SK-N-SH treated with all-trans-retinoic acid at 6 μM for 48 hours (cell line): ENCODE measurements at regions not wholly inside any gene's neighbourhood (a gene's known extent, or its start where the extent isn't known, plus 50 kb on each side); places are given as distances from the start of the nearest gene placed in this dataset.
"Not testable (repeated sequence)": the region's sequence is repeated elsewhere in the genome, so short reads cannot be mapped to it uniquely, and the experiment has no call there.

Source experiments
- ATAC-seq: fragments of 200-7000 bp; cut with Tn5 transposase; 3 replicates; pipeline ENCODE4 v1.9.1; 2020; ENCODE audit warnings: mild to moderate bottlenecking, moderate library complexity
- ARNTL ChIP-seq: fragments of 450-650 bp; formaldehyde crosslinking; IDR thresholded peaks from 2 replicates; pipeline ENCODE4 v1.5.0; 2020; ENCODE audit warnings: low read depth, mild to moderate bottlenecking, moderate library complexity, borderline replicate concordance
- BACH2 ChIP-seq: fragments of 250-450 bp; sonication (Bioruptor Pico); IDR thresholded peaks from 2 replicates; pipeline ENCODE4 v1.9.0; 2021; ENCODE audit warnings: mild to moderate bottlenecking, borderline replicate concordance
- CSRNP3 ChIP-seq: fragments of 250-450 bp; sonication (Bioruptor Pico); IDR thresholded peaks from 2 replicates; pipeline ENCODE4 v1.5.1; 2021; ENCODE audit warnings: mild to moderate bottlenecking, moderate library complexity
- ESRRG ChIP-seq: fragments of 250-450 bp; sonication (Bioruptor Pico); IDR thresholded peaks from 2 replicates; pipeline ENCODE4 v1.6.1; 2021; ENCODE audit warnings: mild to moderate bottlenecking
- GLIS3 ChIP-seq: fragments of 250-450 bp; sonication (Bioruptor Pico); IDR thresholded peaks from 2 replicates; pipeline ENCODE4 v1.5.0; 2020; ENCODE audit warnings: mild to moderate bottlenecking, moderate library complexity
- ISL1 ChIP-seq: fragments of 250-450 bp; sonication (Bioruptor Pico); IDR thresholded peaks from 2 replicates; pipeline ENCODE4 v2.1.2; 2022; ENCODE audit warnings: mild to moderate bottlenecking, moderate library complexity
- PATZ1 ChIP-seq: fragments of 250-450 bp; sonication (Bioruptor Pico); IDR thresholded peaks from 2 replicates; pipeline ENCODE4 v1.8.0; 2020; ENCODE audit warnings: mild to moderate bottlenecking, moderate library complexity, borderline replicate concordance
- POU6F1 ChIP-seq: fragments of 250-450 bp; sonication (Bioruptor Pico); IDR thresholded peaks from 2 replicates; pipeline ENCODE4 v1.8.0; 2021; ENCODE audit warnings: low read depth, mild to moderate bottlenecking, moderate library complexity, borderline replicate concordance
- PPARA ChIP-seq: fragments of 250-450 bp; sonication (Bioruptor Pico); IDR thresholded peaks from 2 replicates; pipeline ENCODE4 v1.5.0; 2020; ENCODE audit warnings: mild to moderate bottlenecking, borderline replicate concordance
- RARB ChIP-seq: fragments of 250-450 bp; sonication (Bioruptor Pico); IDR thresholded peaks from 2 replicates; pipeline ENCODE4 v1.8.0; 2021; ENCODE audit warnings: mild to moderate bottlenecking, moderate library complexity
- SNAI2 ChIP-seq: fragments of 250-450 bp; sonication (Bioruptor Pico); IDR thresholded peaks from 2 replicates; pipeline ENCODE4 v1.5.0; 2020; ENCODE audit warnings: mild to moderate bottlenecking, moderate library complexity
- TCF4 ChIP-seq: fragments of 250-450 bp; sonication (Bioruptor Pico); IDR thresholded peaks from 2 replicates; pipeline ENCODE4 v1.8.0; 2021; ENCODE audit warnings: mild to moderate bottlenecking, moderate library complexity, borderline replicate concordance
- TOX ChIP-seq: fragments of 250-450 bp; sonication (Bioruptor Pico); IDR thresholded peaks from 2 replicates; pipeline ENCODE4 v1.8.0; 2021; ENCODE audit warnings: mild to moderate bottlenecking, moderate library complexity, borderline replicate concordance
- TSHZ2 ChIP-seq: fragments of 250-450 bp; sonication (Bioruptor Pico); IDR thresholded peaks from 2 replicates; pipeline ENCODE4 v1.5.0; 2020; ENCODE audit warnings: mild to moderate bottlenecking, moderate library complexity
- ZC3H10 ChIP-seq: fragments of 250-450 bp; sonication (Bioruptor Pico); IDR thresholded peaks from 2 replicates; pipeline ENCODE4 v1.5.1; 2021; ENCODE audit warnings: mild to moderate bottlenecking, moderate library complexity
- ZFP3 ChIP-seq: fragments of 250-450 bp; sonication (Bioruptor Pico); IDR thresholded peaks from 2 replicates; pipeline ENCODE4 v1.5.0; 2020; ENCODE audit warnings: mild to moderate bottlenecking, moderate library complexity
- ZNF565 ChIP-seq: fragments of 450-650 bp; formaldehyde crosslinking; conservative IDR thresholded peaks from 2 replicates; pipeline ENCODE4 v1.5.0; 2020; ENCODE audit warnings: low read depth, mild to moderate bottlenecking, moderate library complexity
- ZNF70 ChIP-seq: fragments of 450-650 bp; formaldehyde crosslinking; IDR thresholded peaks from 2 replicates; pipeline ENCODE4 v1.5.0; 2020; ENCODE audit warnings: mild to moderate bottlenecking, moderate library complexity
- ZNF8 ChIP-seq: fragments of 450-650 bp; formaldehyde crosslinking; IDR thresholded peaks from 2 replicates; pipeline ENCODE4 v1.5.0; 2020; ENCODE audit warnings: mild to moderate bottlenecking, moderate library complexity

GRCh38 chr13:78045916-78046315 lies 127.3 kb upstream of the EDNRB start:
- TF ChIP-seq GLIS3 (CRISPR knock-in tag), result no peak
- no peak for TF ChIP-seq SNAI2
- no peak for ATAC-seq

GRCh38 chr13:78041366-78041765 lies 122.7 kb upstream of the EDNRB start:
- ATAC-seq, result not testable (repeated sequence)

- ATAC-seq, result no peak
- TF ChIP-seq PATZ1 (no peak), GLIS3 (CRISPR knock-in tag) (no peak), ESRRG (CRISPR knock-in tag) (no peak)
- TF ChIP-seq, all 23 proteins: peak for 0
These were observed 121.7 kb upstream of the EDNRB start for GRCh38 chr13:78040205-78040830.

- TF ChIP-seq CSRNP3 (no peak), PATZ1 (no peak), ZNF8 (CRISPR knock-in tag) (no peak), ESRRG (CRISPR knock-in tag) (no peak), ARNTL (CRISPR knock-in tag) (no peak), PPARA (CRISPR knock-in tag) (no peak), SNAI2 (no peak), BACH2 (CRISPR knock-in tag) (no peak), ZC3H10 (CRISPR knock-in tag) (no peak), TCF4 (CRISPR knock-in tag) (no peak), ISL1 (no peak), ZFP3 (CRISPR knock-in tag) (no peak), RARB (CRISPR knock-in tag) (no peak), TSHZ2 (no peak), ZNF70 (CRISPR knock-in tag) (no peak), TOX (CRISPR knock-in tag) (no peak), ZNF565 (CRISPR knock-in tag) (no peak), GLIS3 (CRISPR knock-in tag) (no peak), POU6F1 (CRISPR knock-in tag) (no peak)
- no peak for ATAC-seq
These were observed 118.2 kb upstream of the EDNRB start for GRCh38 chr13:78036841-78037240.
